KMS-11 (cell line): ENCODE measurements at regions not wholly inside any gene's neighbourhood (a gene's known extent, or its start where the extent isn't known, plus 50 kb on each side); places are given as distances from the start of the nearest gene placed in this dataset.

Source experiments
- H2AFZ ChIP-seq: fragments of 200-600 bp; sonication (generic); 2 replicates; pipeline ENCODE4 v1.6.1; 2016; ENCODE audit warnings: antibody characterized with exemption, mixed run types, low read depth
- H3K27ac ChIP-seq: fragments of 200-600 bp; sonication (generic); 2 replicates; pipeline ENCODE4 v1.6.1; 2016; ENCODE audit warnings: mild to moderate bottlenecking, mixed run types
- H3K27me3 ChIP-seq: fragments of 200-600 bp; sonication (generic); 2 replicates; pipeline ENCODE4 v1.6.1; 2017; ENCODE audit warnings: mild to moderate bottlenecking, low read depth, mixed run types, moderate library complexity; ENCODE audit not compliant: insufficient read depth
- H3K36me3 ChIP-seq: fragments of 200-600 bp; sonication (generic); 2 replicates; pipeline ENCODE4 v1.6.1; 2017; ENCODE audit warnings: mild to moderate bottlenecking, mixed run types; ENCODE audit not compliant: insufficient read depth
- H3K4me1 ChIP-seq: fragments of 200-600 bp; sonication (generic); 2 replicates; pipeline ENCODE4 v1.6.1; 2016; ENCODE audit warnings: mild to moderate bottlenecking, low read depth, mixed run types; ENCODE audit not compliant: poor library complexity, severe bottlenecking
- H3K4me2 ChIP-seq: fragments of 200-600 bp; sonication (generic); 2 replicates; pipeline ENCODE4 v1.7.0; 2016; ENCODE audit warnings: mild to moderate bottlenecking, mixed run types
- H3K4me3 ChIP-seq: fragments of 200-600 bp; sonication (generic); IDR thresholded peaks from 2 replicates; pipeline ENCODE4 v1.6.1; 2017; ENCODE audit warnings: low read depth, low read length, mixed read lengths; ENCODE audit not compliant: insufficient read depth
- H3K79me2 ChIP-seq: fragments of 200-600 bp; sonication (generic); 2 replicates; pipeline ENCODE4 v1.6.1; 2016; ENCODE audit warnings: low read depth, mixed run types; ENCODE audit not compliant: insufficient read depth
- H3K9ac ChIP-seq: fragments of 200-600 bp; sonication (generic); 2 replicates; pipeline ENCODE4 v1.6.1; 2016; ENCODE audit warnings: mild to moderate bottlenecking, mixed run types
- H4K20me1 ChIP-seq: fragments of 200-600 bp; sonication (generic); 2 replicates; pipeline ENCODE4 v1.6.1; 2016; ENCODE audit warnings: mild to moderate bottlenecking, mixed run types; ENCODE audit not compliant: insufficient read depth
- TF ChIP-seq, protein P1 (sequence below): fragments of 200-600 bp; sonication (generic); conservative IDR thresholded peaks from 2 replicates; pipeline ENCODE4 v1.6.1; 2017; ENCODE audit warnings: low read depth, mild to moderate bottlenecking, antibody characterized with exemption, low read length, moderate library complexity, mixed read lengths

DNA sequence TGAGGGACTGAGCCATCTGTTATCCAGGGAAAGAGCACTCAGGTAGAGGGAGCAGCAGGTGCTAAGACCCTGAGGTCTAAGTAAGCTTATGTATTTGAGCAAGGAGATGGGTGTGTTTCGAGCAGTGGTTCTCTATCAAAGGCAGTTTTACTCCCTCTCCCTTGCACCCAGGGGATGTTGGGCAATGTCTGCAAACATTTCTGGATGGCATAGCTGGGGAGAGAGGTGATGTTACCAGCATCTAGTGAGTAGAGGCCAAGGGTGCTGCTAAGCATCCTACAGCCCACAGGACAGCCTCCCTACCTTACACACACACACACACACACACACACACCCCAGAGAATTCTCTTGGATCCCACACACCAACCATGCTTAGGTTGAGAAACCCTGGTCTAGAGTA lies 221.0 kb upstream of the PWP1 start:
- no peak overlapping the region for H3K9ac ChIP-seq
- no peak overlapping the region for H3K4me2 ChIP-seq
- H3K4me3 ChIP-seq, result no peak overlapping the region
- H3K4me1 ChIP-seq, result no peaks in the 10 kb centered on the region
- H2AFZ ChIP-seq, result no peak overlapping the region
- no peaks in the 10 kb centered on the region for H3K79me2 ChIP-seq
- H3K27ac ChIP-seq, result no peak overlapping the region
- TF ChIP-seq, protein P1, sequence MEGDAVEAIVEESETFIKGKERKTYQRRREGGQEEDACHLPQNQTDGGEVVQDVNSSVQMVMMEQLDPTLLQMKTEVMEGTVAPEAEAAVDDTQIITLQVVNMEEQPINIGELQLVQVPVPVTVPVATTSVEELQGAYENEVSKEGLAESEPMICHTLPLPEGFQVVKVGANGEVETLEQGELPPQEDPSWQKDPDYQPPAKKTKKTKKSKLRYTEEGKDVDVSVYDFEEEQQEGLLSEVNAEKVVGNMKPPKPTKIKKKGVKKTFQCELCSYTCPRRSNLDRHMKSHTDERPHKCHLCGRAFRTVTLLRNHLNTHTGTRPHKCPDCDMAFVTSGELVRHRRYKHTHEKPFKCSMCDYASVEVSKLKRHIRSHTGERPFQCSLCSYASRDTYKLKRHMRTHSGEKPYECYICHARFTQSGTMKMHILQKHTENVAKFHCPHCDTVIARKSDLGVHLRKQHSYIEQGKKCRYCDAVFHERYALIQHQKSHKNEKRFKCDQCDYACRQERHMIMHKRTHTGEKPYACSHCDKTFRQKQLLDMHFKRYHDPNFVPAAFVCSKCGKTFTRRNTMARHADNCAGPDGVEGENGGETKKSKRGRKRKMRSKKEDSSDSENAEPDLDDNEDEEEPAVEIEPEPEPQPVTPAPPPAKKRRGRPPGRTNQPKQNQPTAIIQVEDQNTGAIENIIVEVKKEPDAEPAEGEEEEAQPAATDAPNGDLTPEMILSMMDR, result no peak
- no peaks in the 10 kb centered on the region for H3K36me3 ChIP-seq
- no peaks in the 10 kb centered on the region for H4K20me1 ChIP-seq
- H3K27me3 ChIP-seq, result no peaks in the 10 kb centered on the region

DNA sequence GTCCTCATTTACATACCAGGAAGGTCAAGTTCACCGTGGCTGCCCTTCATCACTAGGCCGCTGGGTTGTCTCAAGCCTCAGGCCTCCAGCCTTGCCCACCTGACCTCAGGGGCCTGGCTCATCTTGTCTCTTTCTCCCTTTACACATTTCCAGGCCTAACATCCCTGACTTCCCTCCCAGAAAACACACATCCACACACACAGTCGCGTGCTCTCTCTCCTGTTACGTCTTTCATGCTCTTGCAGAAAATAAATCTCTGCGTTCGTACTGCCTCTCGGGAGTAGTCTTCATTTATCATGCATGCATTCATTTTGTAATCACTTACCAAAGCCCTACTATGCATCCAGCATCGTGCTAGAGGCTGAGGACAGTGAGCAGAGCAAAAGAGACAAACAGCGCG lies 220.0 kb upstream of the PWP1 start:
- no peak overlapping the region for H2AFZ ChIP-seq
- no peak overlapping the region for H3K9ac ChIP-seq
- H3K36me3 ChIP-seq, result no peaks in the 10 kb centered on the region
- no peaks in the 10 kb centered on the region for H3K79me2 ChIP-seq
- no peaks in the 10 kb centered on the region for H3K4me1 ChIP-seq
- no peak overlapping the region for H3K4me3 ChIP-seq
- no peaks in the 10 kb centered on the region for H4K20me1 ChIP-seq
- TF ChIP-seq, protein P1, result no peak
- H3K4me2 ChIP-seq, result no peak overlapping the region
- no peaks in the 10 kb centered on the region for H3K27me3 ChIP-seq
- no peak overlapping the region for H3K27ac ChIP-seq

DNA sequence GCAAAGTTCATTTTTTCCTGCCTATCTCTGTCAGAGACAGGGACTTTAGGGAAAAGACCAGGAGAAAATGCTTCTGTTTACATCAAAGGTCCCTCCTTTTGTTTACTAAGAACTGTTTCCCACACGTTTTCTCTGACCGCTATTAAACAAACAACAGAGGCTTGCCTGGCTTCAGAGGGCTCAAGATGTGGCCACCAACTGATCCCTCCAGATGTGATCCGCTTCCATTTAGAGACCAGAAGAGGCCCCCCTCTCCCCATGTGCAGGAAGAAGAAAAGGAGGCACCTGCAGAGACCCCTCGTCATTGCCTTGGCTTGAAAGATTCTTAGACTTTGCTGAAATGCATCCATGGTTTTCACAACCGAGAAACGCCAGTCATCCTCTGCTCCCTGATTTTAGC lies 217.9 kb upstream of the PWP1 start:
- Histone ChIP-seq H4K20me1 (no peaks in the 10 kb centered on the region), H2AFZ (no peak overlapping the region), H3K4me2 (no peak overlapping the region), H3K79me2 (no peaks in the 10 kb centered on the region), H3K4me1 (no peaks in the 10 kb centered on the region), H3K9ac (no peak overlapping the region), H3K36me3 (no peaks in the 10 kb centered on the region), H3K27me3 (no peaks in the 10 kb centered on the region), H3K27ac (no peak overlapping the region), H3K4me3 (no peak overlapping the region)
- TF ChIP-seq, protein P1, result no peak

DNA sequence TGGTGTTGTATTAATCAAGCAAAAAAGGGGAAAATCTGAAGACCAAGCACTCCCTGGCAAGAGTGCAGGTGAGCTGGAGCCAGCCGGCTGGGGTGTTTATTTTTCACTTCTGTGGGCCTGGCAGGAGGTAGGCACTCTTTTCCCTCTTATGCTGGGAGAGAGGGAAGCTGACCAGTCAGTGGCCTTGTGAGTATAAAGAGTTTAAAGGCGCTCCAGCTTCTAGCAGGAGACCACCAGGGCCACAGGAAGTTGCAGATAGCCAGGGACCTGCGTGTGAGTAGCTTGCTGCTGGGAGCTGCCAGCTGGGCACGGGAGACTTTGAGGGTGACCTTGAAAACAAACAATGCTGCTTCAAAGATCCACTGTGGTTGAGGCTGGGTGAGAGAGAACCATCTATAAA lies 217.4 kb upstream of the PWP1 start:
- Histone ChIP-seq H3K4me2 (no peak overlapping the region), H3K27ac (no peak overlapping the region)
- TF ChIP-seq, protein P1, result no peak

DNA sequence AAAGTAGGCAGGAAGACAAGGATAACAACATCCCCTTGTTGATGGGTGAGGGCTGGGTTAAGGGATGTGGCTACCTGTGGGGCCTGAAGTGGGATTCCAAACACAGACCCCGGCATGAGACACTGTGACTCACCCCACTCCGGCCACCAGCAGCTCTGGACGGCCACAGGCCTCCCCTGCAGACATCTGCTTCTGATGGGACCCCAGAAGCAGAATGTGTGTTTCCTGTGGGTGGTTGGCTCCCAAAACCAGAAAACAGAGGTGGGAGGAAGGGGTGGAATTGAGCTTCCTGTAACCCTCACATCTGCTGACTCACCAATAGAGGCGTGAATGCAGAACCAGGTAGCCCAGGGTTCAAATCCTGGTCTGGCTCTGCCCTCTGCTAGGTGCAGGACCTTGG lies 216.6 kb upstream of the PWP1 start:
- Histone ChIP-seq H3K9ac (no peak overlapping the region), H4K20me1 (no peaks in the 10 kb centered on the region), H2AFZ (no peak overlapping the region), H3K79me2 (no peaks in the 10 kb centered on the region), H3K27me3 (no peaks in the 10 kb centered on the region), H3K4me2 (no peak overlapping the region), H3K4me3 (no peak overlapping the region), H3K4me1 (no peaks in the 10 kb centered on the region), H3K27ac (no peak overlapping the region), H3K36me3 (no peaks in the 10 kb centered on the region)
- TF ChIP-seq, protein P1, result no peak

More for the DNA sequence above, 217.4 kb upstream of the PWP1 start:
- H3K36me3 ChIP-seq, result no peaks in the 10 kb centered on the region
- no peak overlapping the region for H2AFZ ChIP-seq
- H3K4me1 ChIP-seq, result no peaks in the 10 kb centered on the region
- H3K9ac ChIP-seq, result no peak overlapping the region
- no peak overlapping the region for H3K4me3 ChIP-seq
- no peaks in the 10 kb centered on the region for H4K20me1 ChIP-seq
- H3K27me3 ChIP-seq, result no peaks in the 10 kb centered on the region
- no peaks in the 10 kb centered on the region for H3K79me2 ChIP-seq
